Neural cell (in vitro differentiated cells): ENCODE measurements at regions not wholly inside any gene's neighbourhood (a gene's known extent, or its start where the extent isn't known, plus 50 kb on each side); places are given as distances from the start of the nearest gene placed in this dataset.

Source experiments
- H2AFZ ChIP-seq: fragments of 200-600, 300-800 bp; sonication (generic), shearing (Covaris generic); 2 replicates; pipeline ENCODE4 v1.6.0; 2014; ENCODE audit warnings: low read depth, mild to moderate bottlenecking, antibody characterized with exemption, low read length, moderate library complexity
- H3F3A ChIP-seq: fragments of 200-600 bp; shearing (Covaris generic); 2 replicates; pipeline ENCODE4 v1.6.1; 2016; ENCODE audit warnings: mild to moderate bottlenecking, moderate library complexity, mixed read lengths, antibody characterized with exemption, low read length; ENCODE audit not compliant: insufficient read depth, poor library complexity, severe bottlenecking
- H3K27ac ChIP-seq: fragments of 200-600, 300-800 bp; sonication (generic), shearing (Covaris generic); 2 replicates; pipeline ENCODE4 v1.5.1; 2014; ENCODE audit warnings: mild to moderate bottlenecking, low read length, moderate library complexity
- H3K27me3 ChIP-seq: fragments of 300-800, 200-600 bp; sonication (generic), shearing (Covaris generic); 2 replicates; pipeline ENCODE4 v1.6.0; 2014; ENCODE audit warnings: mild to moderate bottlenecking, low read depth, low read length, moderate library complexity; ENCODE audit not compliant: insufficient read depth
- H3K36me3 ChIP-seq: fragments of 300-800, 200-600 bp; sonication (generic), shearing (Covaris generic); 2 replicates; pipeline ENCODE4 v1.5.1; 2014; ENCODE audit warnings: mild to moderate bottlenecking, antibody characterized with exemption, low read length, moderate library complexity; ENCODE audit not compliant: insufficient read depth
- H3K4me2 ChIP-seq: fragments of 300-800, 200-600 bp; sonication (generic), shearing (Covaris generic); 2 replicates; pipeline ENCODE4 v1.6.0; 2014; ENCODE audit warnings: mild to moderate bottlenecking, low read length
- H3K4me3 ChIP-seq: fragments of 300-800, 200-600 bp; sonication (generic), shearing (Covaris generic); 2 replicates; pipeline ENCODE4 v1.5.1; 2014; ENCODE audit warnings: mild to moderate bottlenecking, low read length, moderate library complexity
- H3K79me2 ChIP-seq: fragments of 200-600 bp; shearing (Covaris generic); replicated peaks from 2 replicates; pipeline ENCODE4 v1.6.0; 2014; ENCODE audit warnings: mild to moderate bottlenecking, low read length, moderate library complexity; ENCODE audit not compliant: insufficient read depth
- H3K9ac ChIP-seq: fragments of 300-800, 200-600 bp; sonication (generic), shearing (Covaris generic); 2 replicates; pipeline ENCODE4 v1.6.1; 2016; ENCODE audit warnings: mild to moderate bottlenecking, low read length, mixed read lengths
- H3K9me2 ChIP-seq: fragments of 200-600 bp; shearing (Covaris generic); 2 replicates; pipeline ENCODE4 v1.6.1; 2016; ENCODE audit warnings: mild to moderate bottlenecking, low read length, mixed read lengths; ENCODE audit not compliant: insufficient read depth
- H3K9me3 ChIP-seq: fragments of 200-600, 300-800 bp; sonication (generic), shearing (Covaris generic); 2 replicates; pipeline ENCODE4 v1.6.1; 2016; ENCODE audit warnings: mild to moderate bottlenecking, mixed run types, low read length, moderate library complexity, mixed read lengths
- H4K20me1 ChIP-seq: fragments of 200-600 bp; shearing (Covaris generic); 2 replicates; pipeline ENCODE4 v1.6.1; 2016; ENCODE audit warnings: mild to moderate bottlenecking, mixed run types; ENCODE audit not compliant: insufficient read depth
- EP300 ChIP-seq: fragments of 450-650 bp; conservative IDR thresholded peaks from 2 replicates; pipeline ENCODE4 v1.6.1; 2014; ENCODE audit warnings: antibody characterized with exemption, mild to moderate bottlenecking, moderate library complexity; ENCODE audit not compliant: poor library complexity, severe bottlenecking
- EZH2 ChIP-seq: fragments of 200-600, 300-800 bp; shearing (Covaris generic), sonication (generic); IDR thresholded peaks from 2 replicates; pipeline ENCODE4 v1.6.1; 2014; ENCODE audit warnings: antibody characterized with exemption, low read length, borderline replicate concordance, mild to moderate bottlenecking; ENCODE audit not compliant: insufficient read depth, poor library complexity, severe bottlenecking
- MXI1 ChIP-seq: fragments of 450-650 bp; conservative IDR thresholded peaks from 2 replicates; pipeline ENCODE4 v1.6.1; 2014; ENCODE audit warnings: antibody characterized with exemption, mild to moderate bottlenecking; ENCODE audit not compliant: poor library complexity, severe bottlenecking
- POLR2AphosphoS5 ChIP-seq: IDR thresholded peaks from 2 replicates; pipeline ENCODE4 v1.6.1; 2012
- RAD21 ChIP-seq: fragments of 450-650 bp; conservative IDR thresholded peaks from 2 replicates; pipeline ENCODE4 v1.6.1; 2014; ENCODE audit warnings: antibody characterized with exemption, mild to moderate bottlenecking, moderate library complexity
- SMC3 ChIP-seq: fragments of 450-650 bp; conservative IDR thresholded peaks from 2 replicates; pipeline ENCODE4 v1.6.1; 2014; ENCODE audit warnings: antibody characterized with exemption, mild to moderate bottlenecking, moderate library complexity; ENCODE audit not compliant: poor library complexity
- TAF1 ChIP-seq: IDR thresholded peaks from 2 replicates; pipeline ENCODE4 v1.6.1; 2012; ENCODE audit warnings: low read depth
- TF ChIP-seq, protein P1 (sequence below): IDR thresholded peaks from 2 replicates; pipeline ENCODE4 v1.6.1; 2012; ENCODE audit warnings: borderline replicate concordance
- TF ChIP-seq, protein P2 (sequence below): fragments of 450-650 bp; IDR thresholded peaks from 2 replicates; pipeline ENCODE4 v1.5.1; 2014; ENCODE audit warnings: antibody characterized with exemption, mild to moderate bottlenecking, moderate library complexity; ENCODE audit not compliant: poor library complexity, severe bottlenecking

DNA sequence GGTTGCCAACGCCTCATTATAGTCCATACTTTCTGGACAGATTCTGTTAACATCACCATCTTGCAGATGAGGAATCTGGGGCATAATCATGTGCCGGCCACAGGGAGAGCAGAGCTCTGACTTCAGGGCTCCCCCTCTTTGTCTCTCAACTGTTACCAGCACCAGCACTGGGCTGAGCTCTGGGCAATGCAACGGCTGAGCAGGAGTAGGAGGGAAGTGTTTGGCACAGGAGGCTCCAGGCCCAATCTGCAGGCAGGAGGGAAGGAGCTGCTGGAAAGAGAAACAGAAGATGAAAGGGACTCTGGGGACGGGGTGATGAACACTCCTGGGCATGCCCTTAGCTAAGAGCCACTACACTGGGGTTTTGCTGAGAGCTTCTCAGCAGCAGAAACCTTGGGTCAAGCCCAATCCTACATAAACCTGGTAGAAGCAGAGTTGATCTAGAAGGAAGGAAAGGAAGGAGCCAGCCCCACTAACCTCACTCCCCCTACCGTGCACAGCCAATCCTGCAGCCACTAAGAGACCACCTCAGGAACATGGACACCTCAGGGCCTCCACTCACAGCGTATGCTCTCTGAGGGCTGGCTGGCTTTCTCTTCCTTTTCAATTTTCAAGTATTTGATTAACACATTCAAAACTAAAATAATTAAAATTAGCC lies 73.1 kb upstream of the SPATA12 start:
- no peak overlapping the region for H3K4me2 ChIP-seq
- H3K36me3 ChIP-seq: no peaks in the 10 kb centered on the region
- H4K20me1 ChIP-seq: no peaks in the 10 kb centered on the region
- H3K27me3 ChIP-seq: no peaks in the 10 kb centered on the region
- H3K4me3 ChIP-seq: no peak overlapping the region
- no peaks in the 10 kb centered on the region for H3K9me3 ChIP-seq
- H3K79me2 ChIP-seq: no peaks in the 10 kb centered on the region
- H3F3A ChIP-seq: no peaks in the 10 kb centered on the region
- no peaks in the 10 kb centered on the region for H3K9me2 ChIP-seq
- no peak overlapping the region for H2AFZ ChIP-seq
- H3K27ac ChIP-seq: no peak overlapping the region
- TF ChIP-seq, protein P1, sequence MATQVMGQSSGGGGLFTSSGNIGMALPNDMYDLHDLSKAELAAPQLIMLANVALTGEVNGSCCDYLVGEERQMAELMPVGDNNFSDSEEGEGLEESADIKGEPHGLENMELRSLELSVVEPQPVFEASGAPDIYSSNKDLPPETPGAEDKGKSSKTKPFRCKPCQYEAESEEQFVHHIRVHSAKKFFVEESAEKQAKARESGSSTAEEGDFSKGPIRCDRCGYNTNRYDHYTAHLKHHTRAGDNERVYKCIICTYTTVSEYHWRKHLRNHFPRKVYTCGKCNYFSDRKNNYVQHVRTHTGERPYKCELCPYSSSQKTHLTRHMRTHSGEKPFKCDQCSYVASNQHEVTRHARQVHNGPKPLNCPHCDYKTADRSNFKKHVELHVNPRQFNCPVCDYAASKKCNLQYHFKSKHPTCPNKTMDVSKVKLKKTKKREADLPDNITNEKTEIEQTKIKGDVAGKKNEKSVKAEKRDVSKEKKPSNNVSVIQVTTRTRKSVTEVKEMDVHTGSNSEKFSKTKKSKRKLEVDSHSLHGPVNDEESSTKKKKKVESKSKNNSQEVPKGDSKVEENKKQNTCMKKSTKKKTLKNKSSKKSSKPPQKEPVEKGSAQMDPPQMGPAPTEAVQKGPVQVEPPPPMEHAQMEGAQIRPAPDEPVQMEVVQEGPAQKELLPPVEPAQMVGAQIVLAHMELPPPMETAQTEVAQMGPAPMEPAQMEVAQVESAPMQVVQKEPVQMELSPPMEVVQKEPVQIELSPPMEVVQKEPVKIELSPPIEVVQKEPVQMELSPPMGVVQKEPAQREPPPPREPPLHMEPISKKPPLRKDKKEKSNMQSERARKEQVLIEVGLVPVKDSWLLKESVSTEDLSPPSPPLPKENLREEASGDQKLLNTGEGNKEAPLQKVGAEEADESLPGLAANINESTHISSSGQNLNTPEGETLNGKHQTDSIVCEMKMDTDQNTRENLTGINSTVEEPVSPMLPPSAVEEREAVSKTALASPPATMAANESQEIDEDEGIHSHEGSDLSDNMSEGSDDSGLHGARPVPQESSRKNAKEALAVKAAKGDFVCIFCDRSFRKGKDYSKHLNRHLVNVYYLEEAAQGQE: no peak
- no peak for TF ChIP-seq EP300
- TF ChIP-seq SMC3: no peak
- TF ChIP-seq POLR2AphosphoS5: no peak
- TF ChIP-seq RAD21: no peak
- TF ChIP-seq TAF1: no peak
- H3K9ac ChIP-seq: no peak overlapping the region

DNA sequence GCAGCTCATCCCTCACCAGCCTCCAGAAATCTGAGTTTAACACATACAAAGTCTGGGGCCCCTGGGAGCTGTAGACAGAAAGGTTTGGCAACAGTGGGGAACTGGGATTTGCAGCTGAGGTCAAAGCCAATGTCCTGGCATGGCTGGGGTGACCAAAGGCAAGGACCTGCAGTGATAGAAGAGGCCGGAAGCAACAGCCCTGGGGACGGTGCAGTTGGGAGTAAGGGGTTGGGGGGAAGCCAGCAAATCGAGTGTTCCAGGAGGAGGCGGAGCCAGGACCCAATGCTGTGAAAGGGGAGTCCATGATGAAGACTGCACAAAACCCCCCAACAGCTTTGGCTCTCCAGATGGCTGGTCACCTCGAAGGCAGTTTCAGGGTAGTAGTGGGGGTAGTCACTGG lies 74.1 kb upstream of the SPATA12 start:
- Histone ChIP-seq H4K20me1 (no peaks in the 10 kb centered on the region), H3K9ac (no peak overlapping the region), H3K27ac (no peak overlapping the region), H3K36me3 (no peaks in the 10 kb centered on the region), H3K4me2 (no peak overlapping the region), H3F3A (no peaks in the 10 kb centered on the region), H2AFZ (no peak overlapping the region), H3K27me3 (no peaks in the 10 kb centered on the region), H3K9me2 (no peaks in the 10 kb centered on the region), H3K4me3 (no peak overlapping the region), H3K9me3 (no peaks in the 10 kb centered on the region), H3K79me2 (no peaks in the 10 kb centered on the region)
- no peak for TF ChIP-seq RAD21
- TF ChIP-seq, protein P2, sequence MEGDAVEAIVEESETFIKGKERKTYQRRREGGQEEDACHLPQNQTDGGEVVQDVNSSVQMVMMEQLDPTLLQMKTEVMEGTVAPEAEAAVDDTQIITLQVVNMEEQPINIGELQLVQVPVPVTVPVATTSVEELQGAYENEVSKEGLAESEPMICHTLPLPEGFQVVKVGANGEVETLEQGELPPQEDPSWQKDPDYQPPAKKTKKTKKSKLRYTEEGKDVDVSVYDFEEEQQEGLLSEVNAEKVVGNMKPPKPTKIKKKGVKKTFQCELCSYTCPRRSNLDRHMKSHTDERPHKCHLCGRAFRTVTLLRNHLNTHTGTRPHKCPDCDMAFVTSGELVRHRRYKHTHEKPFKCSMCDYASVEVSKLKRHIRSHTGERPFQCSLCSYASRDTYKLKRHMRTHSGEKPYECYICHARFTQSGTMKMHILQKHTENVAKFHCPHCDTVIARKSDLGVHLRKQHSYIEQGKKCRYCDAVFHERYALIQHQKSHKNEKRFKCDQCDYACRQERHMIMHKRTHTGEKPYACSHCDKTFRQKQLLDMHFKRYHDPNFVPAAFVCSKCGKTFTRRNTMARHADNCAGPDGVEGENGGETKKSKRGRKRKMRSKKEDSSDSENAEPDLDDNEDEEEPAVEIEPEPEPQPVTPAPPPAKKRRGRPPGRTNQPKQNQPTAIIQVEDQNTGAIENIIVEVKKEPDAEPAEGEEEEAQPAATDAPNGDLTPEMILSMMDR: no peak
- TF ChIP-seq SMC3: no peak
- no peak for TF ChIP-seq POLR2AphosphoS5
- no peak for TF ChIP-seq MXI1
- TF ChIP-seq, protein P1: no peak
- TF ChIP-seq EZH2: no peak
- TF ChIP-seq TAF1: no peak
- no peak for TF ChIP-seq EP300
